ENCODE measurements at regions not wholly inside any gene's neighbourhood (a gene's known extent, or its start where the extent isn't known, plus 50 kb on each side); places are given as distances from the start of the nearest gene placed in this dataset. TPM values are rescaled to one million over a fixed set of nuclear protein-coding genes. Genes with fewer than 3 reads are reported as not detected.

DNA sequence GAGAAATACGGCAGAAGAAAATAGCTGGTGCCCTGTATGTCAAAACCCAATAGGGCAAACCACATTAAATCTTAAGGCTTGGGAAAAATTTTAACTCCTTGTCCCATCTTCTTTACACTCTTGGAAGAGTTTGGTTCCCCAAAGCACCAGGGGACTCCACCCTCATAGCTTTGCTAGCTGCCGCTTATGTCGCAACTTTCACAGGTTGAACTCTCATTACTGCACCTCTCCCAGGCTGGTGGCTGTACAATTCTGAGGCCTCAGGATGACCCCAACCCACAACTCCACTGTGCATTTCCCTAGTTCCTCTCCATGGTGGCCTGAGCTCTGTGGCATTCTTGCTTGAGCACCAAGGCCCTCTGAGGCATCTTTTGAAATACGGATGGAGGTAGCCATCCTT is 1478.8 kb downstream of the FAM133A start:
- no peaks in the 10 kb centered on the region for H3K36me3 Mint-ChIP-seq
- H3K27me3 ChIP-seq (ENCODE audit: insufficient read depth, low read length): no peaks in the 10 kb centered on the region
- H3K4me1 ChIP-seq (ENCODE audit: insufficient read depth, low read length): no peaks in the 10 kb centered on the region
- ChIA-PET POLR2A (ENCODE audit: partially characterized antibody) (no interaction called here), CTCF (ENCODE audit: partially characterized antibody) (no interaction called here)
- no peak overlapping the region for H3K4me3 ChIP-seq (ENCODE audit: low read length in 2 of 2)
- H3K36me3 ChIP-seq (ENCODE audit: insufficient read depth, low read length): no peaks in the 10 kb centered on the region
- H3K4me1 Mint-ChIP-seq: no peaks in the 10 kb centered on the region
- no peak overlapping the region for H3K4me3 Mint-ChIP-seq
- peaks cover 0 to 6% (median under 1%) of the 10 kb centered on the region in 8 donors for H3K9me3 Mint-ChIP-seq
- H3K9me3 ChIP-seq (ENCODE audit: control insufficient read depth in 1 of 2, low read length in 2 of 2): no peaks in the 10 kb centered on the region
- no peak overlapping the region for H3K27ac Mint-ChIP-seq
- no peak overlapping the region for H3K27ac ChIP-seq (ENCODE audit: low read depth, low read length)
- intact Hi-C loops (cut with micrococcal nuclease): no loop called here
- no peaks in the 10 kb centered on the region for H3K27me3 Mint-ChIP-seq
- no peak for DNase-seq

DNA sequence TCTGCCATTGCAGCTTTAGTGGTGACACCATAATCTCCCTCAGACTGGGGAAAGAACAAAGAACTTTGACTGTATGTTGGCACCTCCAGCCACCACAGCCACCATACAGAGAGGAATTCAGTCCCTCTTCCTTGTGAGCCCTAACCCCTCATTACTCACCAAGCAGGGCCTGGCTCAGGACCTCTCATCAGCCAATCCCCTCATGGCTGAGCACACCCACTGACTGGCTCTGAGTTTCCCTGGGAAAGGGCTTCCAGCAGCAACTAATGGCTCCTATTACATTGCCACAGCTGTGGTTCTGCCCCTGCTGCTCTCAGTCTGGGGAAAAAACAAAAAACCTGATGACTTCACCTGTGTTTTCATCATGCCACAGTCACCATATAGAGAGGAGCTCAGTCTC is 1482.6 kb downstream of the FAM133A start:
- Histone ChIP-seq H3K9me3 (ENCODE audit: control insufficient read depth in 1 of 2, low read length in 2 of 2) (no peaks in the 10 kb centered on the region), H3K4me1 (ENCODE audit: insufficient read depth, low read length) (no peaks in the 10 kb centered on the region), H3K4me3 (ENCODE audit: low read length in 2 of 2) (no peak overlapping the region), H3K27me3 (ENCODE audit: insufficient read depth, low read length) (no peaks in the 10 kb centered on the region), H3K36me3 (ENCODE audit: insufficient read depth, low read length) (no peaks in the 10 kb centered on the region), H3K27ac (ENCODE audit: low read depth, low read length) (no peak overlapping the region)
- Mint-ChIP-seq H3K27me3 (no peaks in the 10 kb centered on the region), H3K27ac (no peak overlapping the region), H3K36me3 (no peaks in the 10 kb centered on the region), H3K4me3 (no peak overlapping the region), H3K4me1 (no peaks in the 10 kb centered on the region), H3K9me3 (peaks cover 0 to 2% (median 0%) of the 10 kb centered on the region in 8 donors)
- peak in 1 of 5 donors; percentile 2 for DNase-seq
- CTCF ChIA-PET (ENCODE audit: partially characterized antibody): no interaction called here
- intact Hi-C loops (cut with micrococcal nuclease): no loop called here
- POLR2A ChIA-PET (ENCODE audit: partially characterized antibody): no interaction called here

Small RNA genes lying in the stretch of these regions (microRNA-seq; reads per million reads assigned to microRNA genes)
- gene MIR548M (ENCODE audit: borderline microRNAs expressed, borderline number of aligned reads, borderline replicate concordance): not detected
